GM12865 (cell line): ENCODE measurements at regions not wholly inside any gene's neighbourhood (a gene's known extent, or its start where the extent isn't known, plus 50 kb on each side); places are given as distances from the start of the nearest gene placed in this dataset.

Experiments
- DNase-seq: peaks from one replicate; pipeline ENCODE4 v3.0.0; 2010; ENCODE audit warnings: low read depth
- H3K4me3 ChIP-seq: 2 replicates; pipeline ENCODE4 v1.5.1; 2011; ENCODE audit warnings: mild to moderate bottlenecking, low read depth, low read length, control low read depth
- CTCF ChIP-seq: IDR thresholded peaks from 2 replicates; pipeline ENCODE4 v1.5.1; 2011; ENCODE audit warnings: low read length, control low read depth, low read depth, inconsistent platforms; ENCODE audit not compliant: insufficient read depth; ENCODE audit errors: missing control alignments

GRCh38 chr20:58043236-58044140, 185.0 kb downstream of the ANKRD60 start:
- TF ChIP-seq CTCF, result no peak
- H3K4me3 ChIP-seq, result no peak overlapping the region
- DNase-seq, result no peak

- TF ChIP-seq CTCF, result no peak
- DNase-seq, result no peak
- H3K4me3 ChIP-seq, result no peak overlapping the region
These were observed 185.9 kb downstream of the ANKRD60 start for GRCh38 chr20:58042591-58042990.

- no peak for TF ChIP-seq CTCF
- no peak overlapping the region for H3K4me3 ChIP-seq
- DNase-seq, result no peak
These were observed 187.8 kb downstream of the ANKRD60 start for GRCh38 chr20:58040447-58041290.

- no peak for TF ChIP-seq CTCF
- no peak for DNase-seq
- H3K4me3 ChIP-seq, result no peak overlapping the region
These were observed 189.0 kb downstream of the ANKRD60 start for GRCh38 chr20:58039274-58040092.

- no peak for TF ChIP-seq CTCF
- no peak overlapping the region for H3K4me3 ChIP-seq
- DNase-seq, result no peak
These were observed 190.3 kb downstream of the ANKRD60 start for GRCh38 chr20:58038123-58038654.

- no peak for TF ChIP-seq CTCF
- DNase-seq, result no peak
- H3K4me3 ChIP-seq, result no peak overlapping the region
These were observed 190.8 kb downstream of the ANKRD60 start for GRCh38 chr20:58037631-58038030.
